Daoy (cell line): ENCODE measurements at regions not wholly inside any gene's neighbourhood (a gene's known extent, or its start where the extent isn't known, plus 50 kb on each side); places are given as distances from the start of the nearest gene placed in this dataset.

ENCODE experiments used
- DNase-seq: peaks from one replicate; pipeline ENCODE4 v3.0.0-alpha.2; 2015; ENCODE audit warnings: low read depth

GRCh38 chrX:23540532-23540931 lies 126.8 kb upstream of the PRDX4 start:
- DNase-seq = no peak

DNA sequence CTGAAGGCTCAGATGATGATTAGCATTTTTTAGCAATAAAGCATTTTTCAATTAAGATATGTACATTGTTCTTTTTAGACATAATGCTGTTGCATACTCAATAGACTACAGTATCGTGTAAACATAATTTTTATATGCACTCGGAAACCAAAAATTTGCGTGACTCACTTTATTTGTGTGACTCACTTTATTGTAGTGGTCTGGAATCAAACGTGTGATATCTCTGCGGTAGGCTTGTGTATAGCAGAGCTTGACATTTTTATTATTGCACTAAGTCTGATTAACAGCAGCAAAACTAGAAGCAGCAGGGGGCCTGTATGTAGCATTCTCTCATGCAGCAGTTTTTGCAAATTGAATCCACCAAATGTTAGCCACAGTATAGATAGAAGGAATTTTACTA lies 119.1 kb upstream of the PRDX4 start:
- DNase-seq = peak; percentile 73

- no peak for DNase-seq
Observed at GRCh38 chrX:23552303-23552702, 115.0 kb upstream of the PRDX4 start.

GRCh38 chrX:23554304-23554703 lies 113.0 kb upstream of the PRDX4 start:
- DNase-seq = peak; percentile 19

DNA sequence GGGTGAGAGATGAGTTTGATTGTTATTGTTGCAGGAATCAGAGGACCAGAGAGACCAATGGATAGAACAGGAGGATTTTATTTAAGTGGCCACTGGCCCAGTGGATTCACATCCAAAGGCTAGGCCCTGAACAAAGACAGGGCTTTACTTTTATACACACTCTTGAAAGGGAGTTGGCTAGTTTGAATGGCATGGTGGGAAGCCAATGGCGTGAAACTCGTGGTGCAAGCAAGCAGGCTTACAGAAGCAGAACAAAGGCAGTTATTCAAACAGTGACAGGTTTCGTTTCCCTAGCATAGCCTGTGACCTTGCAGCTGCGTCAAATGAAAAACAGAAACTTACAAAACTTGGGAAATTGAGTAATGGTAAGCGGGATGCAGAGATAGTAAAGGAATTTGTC lies 110.2 kb upstream of the PRDX4 start:
- DNase-seq = no peak

GRCh38 chrX:23559975-23560374 lies 107.3 kb upstream of the PRDX4 start:
- no peak for DNase-seq

DNA sequence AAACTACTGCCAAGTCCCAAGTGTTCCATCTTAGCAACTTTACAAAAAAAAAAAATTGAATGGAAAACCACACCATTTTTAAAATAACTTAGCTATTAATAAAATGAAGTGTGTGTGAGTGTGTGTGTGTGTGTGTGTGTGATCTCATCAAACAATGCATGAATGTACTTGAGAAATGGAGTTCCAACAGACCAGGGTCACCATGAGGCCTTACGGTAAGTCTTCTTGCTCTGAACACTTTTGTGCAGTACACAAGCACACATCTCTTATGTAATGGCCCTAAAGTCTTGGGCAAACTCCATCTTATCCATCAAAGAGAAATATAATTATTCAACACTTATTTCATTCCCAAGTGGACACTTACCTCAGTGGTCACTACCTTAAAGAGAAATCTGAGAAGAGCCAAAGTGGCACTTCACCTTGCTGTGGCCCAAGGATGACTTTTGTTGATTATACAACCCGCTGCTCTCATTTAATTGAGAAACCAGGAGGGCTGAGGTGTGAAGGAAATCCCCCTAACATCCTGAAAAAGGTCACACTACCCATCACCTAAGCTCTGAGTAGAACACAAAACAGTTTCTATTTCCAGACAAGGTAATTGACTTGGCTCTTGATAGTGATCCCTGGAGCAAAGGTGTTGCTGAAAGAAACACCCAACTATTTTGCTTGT lies 96.5 kb upstream of the PRDX4 start:
- no peak for DNase-seq

- no peak for DNase-seq
Observed at GRCh38 chrX:23575281-23575680, 92.0 kb upstream of the PRDX4 start.

DNA sequence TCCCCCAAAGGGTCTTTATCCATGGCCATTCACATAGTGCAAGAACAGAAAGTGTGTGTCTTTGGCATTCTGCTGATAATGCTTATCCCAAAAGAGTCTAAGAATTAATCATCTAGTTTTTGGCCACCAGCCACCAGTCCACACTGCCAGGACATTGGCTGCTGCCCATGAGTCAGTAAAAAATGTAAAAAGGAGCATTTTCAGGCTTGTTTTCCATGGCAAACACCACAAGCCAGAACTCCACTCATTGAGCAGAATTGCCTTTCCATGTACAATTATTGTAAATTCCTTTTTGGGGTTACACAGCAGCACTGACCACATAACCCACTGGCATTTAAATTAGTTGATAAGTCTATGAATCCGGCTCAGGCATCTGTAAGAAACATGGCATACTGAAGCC lies 89.2 kb upstream of the PRDX4 start:
- peak; percentile 7 for DNase-seq

GRCh38 chrX:23589496-23589895 lies 77.8 kb upstream of the PRDX4 start:
- DNase-seq = no peak

DNA sequence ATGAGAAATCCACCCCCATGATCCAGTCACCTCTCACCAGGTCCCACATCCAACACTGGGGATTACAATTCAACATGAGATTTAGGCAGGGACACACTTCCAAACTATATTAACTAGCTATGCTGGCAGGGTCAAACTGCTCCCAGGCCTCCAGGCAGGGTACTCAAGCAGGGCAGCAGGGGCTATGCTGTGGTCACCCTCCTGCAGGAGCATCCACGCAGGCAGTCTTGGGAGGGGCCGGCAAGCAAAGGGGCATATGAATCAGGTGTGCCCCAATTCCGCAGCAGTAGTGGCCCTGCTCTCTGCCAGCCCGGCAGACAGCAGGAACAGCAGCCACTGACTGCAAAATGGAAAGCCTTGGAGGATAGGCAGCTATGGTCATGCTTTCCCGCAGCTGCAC lies 74.6 kb upstream of the PRDX4 start:
- DNase-seq = no peak

DNA sequence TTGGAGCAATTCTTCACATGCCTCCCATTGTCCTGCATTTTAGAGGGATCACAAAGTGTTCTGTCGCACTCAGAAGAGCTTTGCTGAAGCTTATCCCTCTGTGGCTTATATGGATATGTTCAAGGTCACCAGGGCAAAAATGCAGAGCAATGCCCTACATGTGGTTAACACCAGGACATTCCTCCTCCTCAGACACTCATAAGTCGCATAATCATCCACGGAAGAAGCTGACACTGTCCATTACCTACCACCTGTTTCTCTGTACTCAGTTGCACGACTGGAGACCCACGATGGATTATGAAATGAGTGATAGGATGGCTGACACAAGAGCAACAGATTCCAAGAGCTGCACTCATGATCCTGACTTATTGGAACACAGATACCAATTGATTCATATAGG lies 68.7 kb upstream of the PRDX4 start:
- DNase-seq = no peak

- no peak for DNase-seq
Observed at GRCh38 chrX:23603501-23603900, 63.8 kb upstream of the PRDX4 start.

GRCh38 chrX:23610495-23610894 lies 56.8 kb upstream of the PRDX4 start:
- DNase-seq = peak; percentile 0

DNA sequence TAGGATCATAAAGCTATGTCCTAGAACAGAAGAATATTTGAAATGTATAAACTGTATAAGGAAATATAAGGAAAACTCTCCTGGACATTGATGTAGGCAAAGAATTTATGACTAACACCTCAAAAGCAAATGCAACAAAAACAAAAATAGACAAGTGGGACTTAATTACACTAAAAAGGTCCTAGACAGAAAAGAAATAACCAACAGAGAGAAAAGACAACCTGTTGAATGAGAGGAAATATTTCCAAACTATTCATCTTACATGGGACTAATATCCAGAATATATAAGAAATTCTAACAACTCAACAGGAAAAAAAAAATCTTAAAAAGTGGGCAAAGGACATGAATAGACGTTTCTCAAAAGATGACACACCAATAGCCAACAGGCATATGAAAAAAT lies 54.4 kb upstream of the PRDX4 start:
- DNase-seq = no peak

DNA sequence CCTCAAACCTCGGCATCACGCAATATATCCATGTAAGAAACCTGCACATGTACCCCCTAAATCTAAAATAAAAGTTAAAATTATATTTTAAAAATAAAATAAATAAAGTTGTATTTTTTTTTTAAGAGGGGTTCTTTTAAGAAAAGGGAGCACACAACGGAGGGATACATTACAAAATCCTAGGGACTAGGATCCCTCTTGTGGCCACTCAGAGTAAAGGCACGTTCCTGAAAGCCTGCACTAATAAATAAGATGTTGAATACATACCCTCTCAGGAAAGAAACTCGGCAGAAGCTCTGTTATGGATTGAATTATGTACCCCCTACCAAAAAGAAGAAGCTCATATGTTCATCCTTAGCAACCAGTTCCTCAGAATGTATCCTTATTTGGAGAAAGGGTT lies 50.9 kb upstream of the PRDX4 start:
- peak; percentile 5 for DNase-seq
